ENCODE measurements at regions not wholly inside any gene's neighbourhood (a gene's known extent, or its start where the extent isn't known, plus 50 kb on each side); places are given as distances from the start of the nearest gene placed in this dataset.

- no TSS peak for BruUV-seq (replicated peaks)
- FAIRE-seq, result no peak
Measured at GRCh38 chr12:127533353-127533752, 733.6 kb upstream of the TMEM132C start.

More at GRCh38 chr12:127533353-127533752, 733.6 kb upstream of the TMEM132C start:
- ChIA-PET POLR2A (no interaction called here), CTCF (interaction anchor here (1.0 kb wide), 1 partner anchor 11 kb away, joined by 3 read pairs; no protein-coding TSS in a partner anchor)
- H3K27me3 ChIP-seq (ENCODE audit: control insufficient read depth in 2 of 2, insufficient read depth in 2 of 2, low read length in 2 of 2), result no peaks in the 10 kb centered on the region
- H3K27ac ChIP-seq (ENCODE audit: insufficient read depth, low read depth, low read length), result no peak overlapping the region
- TF ChIP-seq POLR2A (IDR thresholded peaks at IDR 0.05; ENCODE audit: low read depth, low read length) (no peak), POLR2AphosphoS5 (IDR thresholded peaks at IDR 0.05; ENCODE audit: insufficient read depth, low read depth, low read length) (no peak), JUN (IDR thresholded peaks at IDR 0.05; ENCODE audit: borderline replicate concordance, insufficient read depth, insufficient read length, low read depth) (no peak), GATA2 (IDR thresholded peaks at IDR 0.05; ENCODE audit: insufficient read depth, insufficient read length, low read depth, low read length) (no peak), CTCF (IDR thresholded peaks at IDR 0.05; ENCODE audit: extremely low read depth in 1 of 2, insufficient read depth in 1 of 2, low read depth in 1 of 2, low read length in 2 of 2) (no peak), MAX (IDR thresholded peaks at IDR 0.05; ENCODE audit: insufficient read depth, insufficient read length) (no peak), FOS (IDR thresholded peaks at IDR 0.05; ENCODE audit: borderline replicate concordance, insufficient read depth, low read length) (no peak), EZH2 (IDR thresholded peaks at IDR 0.05; ENCODE audit: borderline replicate concordance, low read depth, low read length, severe bottlenecking) (no peak), MYC (IDR thresholded peaks at IDR 0.05; ENCODE audit: low read depth, low read length) (no peak)
- H3K4me3 ChIP-seq (replicated peaks in 1 of 3; ENCODE audit: insufficient read depth in 1 of 3, low read depth in 1 of 3, low read length in 3 of 3), result no peak overlapping the region
- dilution Hi-C loops (cut with MboI; ENCODE audit: extremely low pct_ligation_motif_present, low sequenced_read_pairs) (no loop called here), intact Hi-C loops (cut with micrococcal nuclease) (no loop called here)
- no peak overlapping the region for H3K9ac ChIP-seq (replicated peaks; ENCODE audit: extremely low read depth, insufficient read depth, low read length)
- H3K4me1 ChIP-seq (ENCODE audit: control insufficient read depth, extremely low read depth, insufficient read depth, low read length), result no peaks in the 10 kb centered on the region
- H3K9me1 ChIP-seq (replicated peaks; ENCODE audit: control insufficient read depth, extremely low read depth, insufficient read depth, low read length), result no peaks in the 10 kb centered on the region
- no peak for DNase-seq (ENCODE audit: low read depth, low spot score)
- no peak overlapping the region for H3K4me2 ChIP-seq (ENCODE audit: insufficient read depth, low read length)
- H4K20me1 ChIP-seq (replicated peaks; ENCODE audit: control insufficient read depth, extremely low read depth, insufficient read depth, low read length), result no peaks in the 10 kb centered on the region
- H3K79me2 ChIP-seq (ENCODE audit: control insufficient read depth, insufficient read depth, low read length), result no peaks in the 10 kb centered on the region
- no peak overlapping the region for H2AFZ ChIP-seq (ENCODE audit: low read depth, low read length)
- no peaks in the 10 kb centered on the region for H3K36me3 ChIP-seq (ENCODE audit: control insufficient read depth in 2 of 2, extremely low read depth in 1 of 2, insufficient read depth in 2 of 2, low read length in 2 of 2)
- H3K9me3 ChIP-seq (replicated peaks; ENCODE audit: control insufficient read depth, insufficient read depth, low read length), result peaks cover 5% of the 10 kb centered on the region

Measured in endothelial cell of umbilical vein (primary cell).